ENCODE measurements at regions not wholly inside any gene's neighbourhood (a gene's known extent, or its start where the extent isn't known, plus 50 kb on each side); places are given as distances from the start of the nearest gene placed in this dataset.

GRCh38 chr22:48923165-48923865 lies 904.4 kb downstream of the BRD1 start:
- CTCF ChIA-PET = no interaction called here
- DNase-seq (peak in 1 of 35 experiments; percentile 0), ATAC-seq (replicated peaks in 1 of 4) (no peak)
- no peaks in the 10 kb centered on the region for H3K9me3 Mint-ChIP-seq
- H3K9me3 ChIP-seq = no peaks in the 10 kb centered on the region
- no peak overlapping the region for H3K4me3 ChIP-seq (ENCODE audit: control insufficient read depth in 1 of 2, extremely low read depth in 1 of 2, low read length in 1 of 2)
- H3K27me3 ChIP-seq (replicated peaks in 1 of 2; ENCODE audit: control insufficient read depth in 2 of 2, extremely low read depth in 1 of 2, insufficient read depth in 2 of 2, low read length in 1 of 2) = peaks cover 2 to 46% of the 10 kb centered on the region in 2 experiments
- no peak overlapping the region for H3K27ac ChIP-seq (ENCODE audit: low read length)
- 85% methylated on average over 5 of the region's 14 CpGs for WGBS (ENCODE audit: insufficient coverage)
- no peaks in the 10 kb centered on the region for H3K36me3 Mint-ChIP-seq
- H3K36me3 ChIP-seq (ENCODE audit: control insufficient read depth in 2 of 2, extremely low read depth in 1 of 2, insufficient read depth in 1 of 2, low read length in 1 of 2) = no peaks in the 10 kb centered on the region
- peaks cover 31 to 40% of the 10 kb centered on the region in 2 donors for H3K27me3 Mint-ChIP-seq
- no peaks in the 10 kb centered on the region for H3K4me1 ChIP-seq (ENCODE audit: control insufficient read depth in 1 of 2, extremely low read depth in 1 of 2, insufficient read depth in 2 of 2, low read length in 2 of 2)
- H3K4me3 Mint-ChIP-seq = no peak overlapping the region
- POLR2A ChIA-PET = no interaction called here
- H3K4me1 Mint-ChIP-seq = no peaks in the 10 kb centered on the region
- H3K27ac Mint-ChIP-seq = no peak overlapping the region

GRCh38 chr22:48921411-48921903 lies 906.2 kb downstream of the BRD1 start:
- no peaks in the 10 kb centered on the region for H3K36me3 ChIP-seq (ENCODE audit: control insufficient read depth in 2 of 2, extremely low read depth in 1 of 2, insufficient read depth in 1 of 2, low read length in 1 of 2)
- no peaks in the 10 kb centered on the region for H3K36me3 Mint-ChIP-seq
- no peak overlapping the region for H3K4me3 ChIP-seq (ENCODE audit: control insufficient read depth in 1 of 2, extremely low read depth in 1 of 2, low read length in 1 of 2)
- H3K27me3 Mint-ChIP-seq = peaks cover 37 to 43% of the 10 kb centered on the region in 2 donors
- no peak overlapping the region for H3K27ac Mint-ChIP-seq
- H3K27ac ChIP-seq (ENCODE audit: low read length) = no peak overlapping the region
- H3K9me3 Mint-ChIP-seq = peaks cover 0 to 4% (median 4%) of the 10 kb centered on the region in 3 donors
- ChIA-PET CTCF (no interaction called here), POLR2A (no interaction called here)
- H3K4me3 Mint-ChIP-seq = no peak overlapping the region
- DNase-seq = peak in 1 of 35 experiments; percentile 1
- no peaks in the 10 kb centered on the region for H3K4me1 Mint-ChIP-seq
- ATAC-seq (replicated peaks in 1 of 4) = no peak
- H3K27me3 ChIP-seq (replicated peaks in 1 of 2; ENCODE audit: control insufficient read depth in 2 of 2, extremely low read depth in 1 of 2, insufficient read depth in 2 of 2, low read length in 1 of 2) = peaks cover 2 to 49% of the 10 kb centered on the region in 2 experiments
- H3K4me1 ChIP-seq (ENCODE audit: control insufficient read depth in 1 of 2, extremely low read depth in 1 of 2, insufficient read depth in 2 of 2, low read length in 2 of 2) = no peaks in the 10 kb centered on the region
- H3K9me3 ChIP-seq = no peaks in the 10 kb centered on the region
- WGBS (ENCODE audit: insufficient coverage) = 80% methylated on average over 12 of the region's 13 CpGs

- CTCF ChIA-PET = no interaction called here
Measured at GRCh38 chr22:48920776-48921241, 906.9 kb downstream of the BRD1 start.

GRCh38 chr22:48919851-48920589 lies 907.7 kb downstream of the BRD1 start:
- Histone ChIP-seq H3K9me3 (no peaks in the 10 kb centered on the region), H3K27ac (ENCODE audit: low read length) (no peak overlapping the region), H3K36me3 (ENCODE audit: control insufficient read depth in 2 of 2, extremely low read depth in 1 of 2, insufficient read depth in 1 of 2, low read length in 1 of 2) (no peaks in the 10 kb centered on the region), H3K4me1 (ENCODE audit: control insufficient read depth in 1 of 2, extremely low read depth in 1 of 2, insufficient read depth in 2 of 2, low read length in 2 of 2) (no peaks in the 10 kb centered on the region), H3K4me3 (ENCODE audit: control insufficient read depth in 1 of 2, extremely low read depth in 1 of 2, low read length in 1 of 2) (no peak overlapping the region), H3K27me3 (replicated peaks in 1 of 2; ENCODE audit: control insufficient read depth in 2 of 2, extremely low read depth in 1 of 2, insufficient read depth in 2 of 2, low read length in 1 of 2) (peaks cover 0 to 49% of the 10 kb centered on the region in 2 experiments)
- 80% methylated on average over 14 of the region's 17 CpGs for WGBS (ENCODE audit: insufficient coverage)
- Mint-ChIP-seq H3K4me3 (no peak overlapping the region), H3K27ac (no peak overlapping the region), H3K27me3 (peaks cover 34 to 46% of the 10 kb centered on the region in 2 donors), H3K4me1 (no peaks in the 10 kb centered on the region), H3K9me3 (peaks cover 0 to 4% (median 4%) of the 10 kb centered on the region in 3 donors), H3K36me3 (no peaks in the 10 kb centered on the region)
- DNase-seq (peak in 1 of 35 experiments; percentile 3), ATAC-seq (replicated peaks in 1 of 4) (no peak)
- POLR2A ChIA-PET = no interaction called here
- CTCF ChIA-PET = no interaction called here

More at GRCh38 chr22:48920776-48921241, 906.9 kb downstream of the BRD1 start:
- 64% methylated on average over 13 of the region's 13 CpGs for WGBS (ENCODE audit: insufficient coverage)
- Histone ChIP-seq H3K9me3 (no peaks in the 10 kb centered on the region), H3K27ac (ENCODE audit: low read length) (no peak overlapping the region), H3K4me1 (ENCODE audit: control insufficient read depth in 1 of 2, extremely low read depth in 1 of 2, insufficient read depth in 2 of 2, low read length in 2 of 2) (no peaks in the 10 kb centered on the region), H3K4me3 (ENCODE audit: control insufficient read depth in 1 of 2, extremely low read depth in 1 of 2, low read length in 1 of 2) (no peak overlapping the region), H3K27me3 (replicated peaks in 1 of 2; ENCODE audit: control insufficient read depth in 2 of 2, extremely low read depth in 1 of 2, insufficient read depth in 2 of 2, low read length in 1 of 2) (peaks cover 2 to 49% of the 10 kb centered on the region in 2 experiments), H3K36me3 (ENCODE audit: control insufficient read depth in 2 of 2, extremely low read depth in 1 of 2, insufficient read depth in 1 of 2, low read length in 1 of 2) (no peaks in the 10 kb centered on the region)
- no peaks in the 10 kb centered on the region for H3K36me3 Mint-ChIP-seq
- no peak overlapping the region for H3K4me3 Mint-ChIP-seq
- peaks cover 0 to 4% (median 4%) of the 10 kb centered on the region in 3 donors for H3K9me3 Mint-ChIP-seq
- no peak overlapping the region for H3K27ac Mint-ChIP-seq
- H3K27me3 Mint-ChIP-seq = peaks cover 35 to 42% of the 10 kb centered on the region in 2 donors
- DNase-seq = peak in 1 of 35 experiments; percentile 2
- no peaks in the 10 kb centered on the region for H3K4me1 Mint-ChIP-seq
- POLR2A ChIA-PET = no interaction called here
- no peak for ATAC-seq (replicated peaks in 1 of 4)

GRCh38 chr22:48919187-48919590 lies 908.5 kb downstream of the BRD1 start:
- Histone ChIP-seq H3K4me3 (ENCODE audit: control insufficient read depth in 1 of 2, extremely low read depth in 1 of 2, low read length in 1 of 2) (no peak overlapping the region), H3K36me3 (ENCODE audit: control insufficient read depth in 2 of 2, extremely low read depth in 1 of 2, insufficient read depth in 1 of 2, low read length in 1 of 2) (no peaks in the 10 kb centered on the region), H3K27ac (ENCODE audit: low read length) (no peak overlapping the region), H3K27me3 (replicated peaks in 1 of 2; ENCODE audit: control insufficient read depth in 2 of 2, extremely low read depth in 1 of 2, insufficient read depth in 2 of 2, low read length in 1 of 2) (peaks cover 0 to 47% of the 10 kb centered on the region in 2 experiments), H3K4me1 (ENCODE audit: control insufficient read depth in 1 of 2, extremely low read depth in 1 of 2, insufficient read depth in 2 of 2, low read length in 2 of 2) (no peaks in the 10 kb centered on the region), H3K9me3 (no peaks in the 10 kb centered on the region)
- Mint-ChIP-seq H3K4me3 (no peak overlapping the region), H3K9me3 (peaks cover 0 to 4% (median 4%) of the 10 kb centered on the region in 3 donors), H3K27me3 (peaks cover 40 to 48% of the 10 kb centered on the region in 2 donors), H3K27ac (no peak overlapping the region), H3K36me3 (no peaks in the 10 kb centered on the region), H3K4me1 (peaks cover 0 to 6% (median 5%) of the 10 kb centered on the region in 3 donors)
- CTCF ChIA-PET = no interaction called here
- POLR2A ChIA-PET = no interaction called here
- DNase-seq = peak in 1 of 35 experiments; percentile 2
- WGBS (ENCODE audit: insufficient coverage) = 85% methylated on average over 16 of the region's 18 CpGs
- ATAC-seq (replicated peaks in 1 of 4) = no peak

- Histone ChIP-seq H3K27me3 (replicated peaks in 1 of 2; ENCODE audit: control insufficient read depth in 2 of 2, extremely low read depth in 1 of 2, insufficient read depth in 2 of 2, low read length in 1 of 2) (peaks cover 0 to 43% of the 10 kb centered on the region in 2 experiments), H3K4me1 (ENCODE audit: control insufficient read depth in 1 of 2, extremely low read depth in 1 of 2, insufficient read depth in 2 of 2, low read length in 2 of 2) (no peaks in the 10 kb centered on the region), H3K27ac (ENCODE audit: low read length) (no peak overlapping the region), H3K9me3 (no peaks in the 10 kb centered on the region), H3K36me3 (ENCODE audit: control insufficient read depth in 2 of 2, extremely low read depth in 1 of 2, insufficient read depth in 1 of 2, low read length in 1 of 2) (no peaks in the 10 kb centered on the region), H3K4me3 (ENCODE audit: control insufficient read depth in 1 of 2, extremely low read depth in 1 of 2, low read length in 1 of 2) (no peak overlapping the region)
- WGBS (ENCODE audit: insufficient coverage) = 63% methylated on average over 6 of the region's 7 CpGs
- no peaks in the 10 kb centered on the region for H3K36me3 Mint-ChIP-seq
- peaks cover 0 to 6% (median 6%) of the 10 kb centered on the region in 3 donors for H3K4me1 Mint-ChIP-seq
- H3K4me3 Mint-ChIP-seq = no peak overlapping the region
- ChIA-PET CTCF (no interaction called here), POLR2A (no interaction called here)
- H3K27me3 Mint-ChIP-seq = peaks cover 40 to 45% of the 10 kb centered on the region in 2 donors
- H3K27ac Mint-ChIP-seq = no peak overlapping the region
- peaks cover 0 to 4% (median 4%) of the 10 kb centered on the region in 3 donors for H3K9me3 Mint-ChIP-seq
- DNase-seq (peak in 1 of 35 experiments; percentile 0), ATAC-seq (replicated peaks in 1 of 4) (no peak)
Measured at GRCh38 chr22:48918585-48919186, 909.0 kb downstream of the BRD1 start.

Data from T-cell (primary cell).